ENCODE measurements at regions not wholly inside any gene's neighbourhood (a gene's known extent, or its start where the extent isn't known, plus 50 kb on each side); places are given as distances from the start of the nearest gene placed in this dataset.

DNA sequence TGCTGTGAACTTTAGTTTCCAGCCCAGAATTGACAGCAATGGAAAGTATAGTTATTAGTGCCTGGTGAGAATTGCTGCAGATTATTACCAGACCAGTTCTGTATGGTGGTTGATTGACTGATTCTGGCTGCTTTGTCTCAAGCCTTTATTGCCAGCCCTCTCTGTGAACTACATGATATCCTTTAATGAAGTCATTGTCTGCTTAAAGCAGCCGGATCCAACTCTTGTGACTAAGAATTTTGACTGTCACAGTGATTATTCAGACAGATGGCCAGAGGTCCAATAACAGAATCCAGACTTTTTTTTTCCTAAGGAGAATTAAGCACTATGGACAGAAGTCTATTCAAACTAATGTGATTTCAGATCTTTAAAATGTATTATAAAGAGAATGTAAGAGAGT lies 1548.6 kb upstream of the B3GALT2 start:
- TF ChIP-seq, protein P1, sequence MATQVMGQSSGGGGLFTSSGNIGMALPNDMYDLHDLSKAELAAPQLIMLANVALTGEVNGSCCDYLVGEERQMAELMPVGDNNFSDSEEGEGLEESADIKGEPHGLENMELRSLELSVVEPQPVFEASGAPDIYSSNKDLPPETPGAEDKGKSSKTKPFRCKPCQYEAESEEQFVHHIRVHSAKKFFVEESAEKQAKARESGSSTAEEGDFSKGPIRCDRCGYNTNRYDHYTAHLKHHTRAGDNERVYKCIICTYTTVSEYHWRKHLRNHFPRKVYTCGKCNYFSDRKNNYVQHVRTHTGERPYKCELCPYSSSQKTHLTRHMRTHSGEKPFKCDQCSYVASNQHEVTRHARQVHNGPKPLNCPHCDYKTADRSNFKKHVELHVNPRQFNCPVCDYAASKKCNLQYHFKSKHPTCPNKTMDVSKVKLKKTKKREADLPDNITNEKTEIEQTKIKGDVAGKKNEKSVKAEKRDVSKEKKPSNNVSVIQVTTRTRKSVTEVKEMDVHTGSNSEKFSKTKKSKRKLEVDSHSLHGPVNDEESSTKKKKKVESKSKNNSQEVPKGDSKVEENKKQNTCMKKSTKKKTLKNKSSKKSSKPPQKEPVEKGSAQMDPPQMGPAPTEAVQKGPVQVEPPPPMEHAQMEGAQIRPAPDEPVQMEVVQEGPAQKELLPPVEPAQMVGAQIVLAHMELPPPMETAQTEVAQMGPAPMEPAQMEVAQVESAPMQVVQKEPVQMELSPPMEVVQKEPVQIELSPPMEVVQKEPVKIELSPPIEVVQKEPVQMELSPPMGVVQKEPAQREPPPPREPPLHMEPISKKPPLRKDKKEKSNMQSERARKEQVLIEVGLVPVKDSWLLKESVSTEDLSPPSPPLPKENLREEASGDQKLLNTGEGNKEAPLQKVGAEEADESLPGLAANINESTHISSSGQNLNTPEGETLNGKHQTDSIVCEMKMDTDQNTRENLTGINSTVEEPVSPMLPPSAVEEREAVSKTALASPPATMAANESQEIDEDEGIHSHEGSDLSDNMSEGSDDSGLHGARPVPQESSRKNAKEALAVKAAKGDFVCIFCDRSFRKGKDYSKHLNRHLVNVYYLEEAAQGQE (IDR thresholded peaks at IDR 0.05; ENCODE audit: low read depth), result no peak
- TF ChIP-seq, protein P2, sequence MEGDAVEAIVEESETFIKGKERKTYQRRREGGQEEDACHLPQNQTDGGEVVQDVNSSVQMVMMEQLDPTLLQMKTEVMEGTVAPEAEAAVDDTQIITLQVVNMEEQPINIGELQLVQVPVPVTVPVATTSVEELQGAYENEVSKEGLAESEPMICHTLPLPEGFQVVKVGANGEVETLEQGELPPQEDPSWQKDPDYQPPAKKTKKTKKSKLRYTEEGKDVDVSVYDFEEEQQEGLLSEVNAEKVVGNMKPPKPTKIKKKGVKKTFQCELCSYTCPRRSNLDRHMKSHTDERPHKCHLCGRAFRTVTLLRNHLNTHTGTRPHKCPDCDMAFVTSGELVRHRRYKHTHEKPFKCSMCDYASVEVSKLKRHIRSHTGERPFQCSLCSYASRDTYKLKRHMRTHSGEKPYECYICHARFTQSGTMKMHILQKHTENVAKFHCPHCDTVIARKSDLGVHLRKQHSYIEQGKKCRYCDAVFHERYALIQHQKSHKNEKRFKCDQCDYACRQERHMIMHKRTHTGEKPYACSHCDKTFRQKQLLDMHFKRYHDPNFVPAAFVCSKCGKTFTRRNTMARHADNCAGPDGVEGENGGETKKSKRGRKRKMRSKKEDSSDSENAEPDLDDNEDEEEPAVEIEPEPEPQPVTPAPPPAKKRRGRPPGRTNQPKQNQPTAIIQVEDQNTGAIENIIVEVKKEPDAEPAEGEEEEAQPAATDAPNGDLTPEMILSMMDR (IDR thresholded peaks at IDR 0.05 in 2 of 3, conservative IDR thresholded peaks at IDR 0.05 in 1 of 3; ENCODE audit: borderline replicate concordance in 1 of 3, insufficient read depth in 1 of 3, low read depth in 2 of 3, low read length in 2 of 3), result no peak
- no peak for TF ChIP-seq POLR2AphosphoS5 (IDR thresholded peaks at IDR 0.05; ENCODE audit: low read depth, low read length)
- no peak for TF ChIP-seq SRF (IDR thresholded peaks at IDR 0.05; ENCODE audit: low read depth)
- TF ChIP-seq EZH2 (IDR thresholded peaks at IDR 0.05), result no peak

All from HCT116 (cell line).